Esophagus muscularis mucosa (tissue), 3 donors: ENCODE measurements at regions not wholly inside any gene's neighbourhood (a gene's known extent, or its start where the extent isn't known, plus 50 kb on each side); places are given as distances from the start of the nearest gene placed in this dataset.

Experiments used
- CTCF ChIP-seq, 3 experiments: fragments of 200-600 bp in 2 of 3; fragments of 450-650 bp in 1 of 3; sonication (generic) in 2 of 3; IDR thresholded peaks; one replicate each; pipeline ENCODE4 v1.5.1; 2017 to 2019; ENCODE audit warnings: antibody characterized with exemption in 3 of 3, mild to moderate bottlenecking in 2 of 3, moderate library complexity in 1 of 3
- POLR2AphosphoS5 ChIP-seq, 2 donors: sonication (generic); formaldehyde crosslinking; IDR thresholded peaks; one replicate each; pipeline ENCODE4 v1.6.1; 2017; ENCODE audit warnings: antibody characterized with exemption in 2 of 2

GRCh38 chr3:30324587-30324986 is 281.8 kb upstream of the TGFBR2 start:
- no peak for TF ChIP-seq POLR2AphosphoS5 (IDR thresholded peaks at IDR 0.05)
- no peak for TF ChIP-seq CTCF (IDR thresholded peaks at IDR 0.05)
